NCI-H128 (cell line): ENCODE measurements at regions not wholly inside any gene's neighbourhood (a gene's known extent, or its start where the extent isn't known, plus 50 kb on each side); places are given as distances from the start of the nearest gene placed in this dataset.

ENCODE experiments used
- DNase-seq: peaks from one replicate; lab custom pipeline; 2025; ENCODE audit not compliant: unreplicated experiment; lab: John Stamatoyannopoulos, UW

GRCh38 chr13:83221813-83222241 is 660.4 kb downstream of the SLITRK1 start:
- DNase-seq = no peak

- DNase-seq = no peak
Measured at GRCh38 chr13:83221256-83221655, 661.0 kb downstream of the SLITRK1 start.

GRCh38 chr13:83220241-83220640 is 662.0 kb downstream of the SLITRK1 start:
- no peak for DNase-seq

GRCh38 chr13:83219832-83220231 is 662.4 kb downstream of the SLITRK1 start:
- DNase-seq = no peak

DNA sequence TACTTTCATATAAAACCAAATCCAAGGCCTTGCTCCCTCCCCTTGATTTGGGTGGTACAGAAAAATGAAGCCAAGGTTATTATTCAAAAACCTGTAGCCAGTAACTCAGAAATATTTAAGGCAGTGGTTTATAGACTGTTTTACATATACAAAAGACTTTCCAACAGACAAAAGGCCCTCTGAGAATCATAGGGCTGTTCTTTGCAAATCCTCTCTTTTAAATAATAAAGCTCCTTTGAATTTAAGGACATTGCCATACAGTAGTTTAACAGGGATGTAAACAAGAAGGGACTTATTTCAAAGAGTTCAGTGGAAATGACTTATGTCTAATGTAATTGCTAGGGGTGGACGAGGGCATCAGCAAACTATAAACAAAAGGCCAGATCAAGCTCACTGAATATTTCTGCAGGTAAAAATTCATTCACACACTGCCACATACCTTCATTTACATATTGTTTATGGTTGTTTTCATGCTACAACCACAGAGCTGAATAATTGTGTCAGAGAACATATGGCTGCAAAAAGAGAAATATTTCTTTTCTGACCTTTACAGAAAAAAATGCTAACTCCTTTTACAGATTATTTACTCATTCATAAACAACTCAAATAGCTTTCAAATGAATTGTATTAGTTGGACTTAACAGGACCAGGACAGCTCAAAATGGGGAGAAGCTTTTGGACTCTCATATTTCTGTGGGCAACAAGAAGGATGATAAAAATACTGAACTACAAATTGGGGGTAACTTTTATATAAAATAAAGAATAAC is 665.6 kb downstream of the SLITRK1 start:
- DNase-seq = no peak

DNA sequence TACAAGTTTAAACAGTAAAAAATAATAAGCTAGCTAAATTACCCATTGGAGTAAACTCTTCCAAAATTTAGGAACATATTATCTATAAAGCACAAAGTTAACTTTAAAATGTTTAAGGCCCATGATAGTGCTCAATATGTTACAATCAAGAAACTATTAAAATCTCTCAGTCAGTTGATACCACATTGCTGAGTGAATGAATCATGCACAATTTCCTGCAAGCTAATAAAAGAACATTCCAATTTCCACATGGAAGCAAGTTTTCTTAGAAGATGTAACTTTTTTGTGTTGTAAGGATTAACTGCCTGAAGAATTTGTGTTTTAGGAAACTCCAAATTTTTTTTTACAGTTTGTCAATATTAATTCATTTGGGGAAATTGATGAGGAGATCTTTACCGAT is 666.6 kb downstream of the SLITRK1 start:
- DNase-seq = no peak

DNA sequence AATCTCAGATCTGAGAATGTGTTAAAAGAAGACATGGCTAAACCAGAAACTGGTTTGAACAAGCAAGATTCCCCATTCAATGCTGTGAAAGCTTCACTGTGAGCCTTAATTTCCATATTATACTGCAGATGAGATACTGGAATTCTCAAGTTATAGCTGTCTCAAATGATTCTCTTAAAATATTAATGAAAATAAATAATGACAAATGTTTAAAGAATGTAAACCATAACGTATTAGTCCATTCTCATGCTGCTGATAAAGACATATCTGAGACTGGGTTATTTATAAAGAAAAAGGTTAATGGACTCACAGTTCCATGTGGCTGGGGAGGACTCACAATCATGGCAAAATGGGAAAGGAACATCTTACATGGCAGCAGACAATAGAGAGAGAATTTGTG is 667.8 kb downstream of the SLITRK1 start:
- no peak for DNase-seq

DNA sequence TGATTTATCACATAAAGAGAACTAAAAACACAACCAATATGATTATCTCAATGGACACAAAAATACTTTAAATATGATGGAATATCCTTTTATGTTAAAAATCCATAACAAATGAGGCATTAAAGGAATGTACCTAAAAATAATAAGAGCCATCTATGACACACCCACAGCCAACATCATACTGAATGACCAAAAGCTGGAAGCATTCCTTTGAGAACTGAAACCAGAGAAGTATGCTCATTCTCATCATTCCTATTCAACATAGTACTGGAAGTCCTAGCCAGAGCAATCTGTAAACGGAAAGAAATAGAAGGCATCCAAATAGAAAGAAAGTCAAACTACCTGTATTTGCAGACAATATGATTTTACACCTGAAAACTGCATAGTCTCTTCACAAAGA is 671.0 kb downstream of the SLITRK1 start:
- no peak for DNase-seq

GRCh38 chr13:83204886-83205285 is 677.4 kb downstream of the SLITRK1 start:
- no peak for DNase-seq

DNA sequence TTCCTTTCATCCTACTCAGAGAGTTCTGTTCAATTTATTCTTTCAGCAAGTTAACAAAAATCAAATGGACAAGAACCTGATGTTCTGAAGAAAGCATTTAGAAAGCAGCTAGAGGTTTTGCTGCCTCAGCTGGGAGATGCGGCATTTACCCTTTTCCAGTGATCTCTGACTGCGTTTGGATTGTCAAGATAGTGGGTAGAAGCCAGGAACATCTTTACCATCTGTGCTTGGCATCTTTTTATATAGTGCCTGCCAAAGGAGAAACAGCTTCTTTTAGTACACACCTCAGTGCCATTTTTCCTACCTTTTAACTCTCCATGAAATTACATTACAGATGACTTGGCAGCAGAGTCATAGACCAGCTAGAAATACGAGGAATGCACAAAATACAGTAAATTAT is 680.8 kb downstream of the SLITRK1 start:
- no peak for DNase-seq

GRCh38 chr13:83197316-83197715 is 685.0 kb downstream of the SLITRK1 start:
- DNase-seq = no peak

GRCh38 chr13:83190020-83190419 is 692.3 kb downstream of the SLITRK1 start:
- DNase-seq = no peak

DNA sequence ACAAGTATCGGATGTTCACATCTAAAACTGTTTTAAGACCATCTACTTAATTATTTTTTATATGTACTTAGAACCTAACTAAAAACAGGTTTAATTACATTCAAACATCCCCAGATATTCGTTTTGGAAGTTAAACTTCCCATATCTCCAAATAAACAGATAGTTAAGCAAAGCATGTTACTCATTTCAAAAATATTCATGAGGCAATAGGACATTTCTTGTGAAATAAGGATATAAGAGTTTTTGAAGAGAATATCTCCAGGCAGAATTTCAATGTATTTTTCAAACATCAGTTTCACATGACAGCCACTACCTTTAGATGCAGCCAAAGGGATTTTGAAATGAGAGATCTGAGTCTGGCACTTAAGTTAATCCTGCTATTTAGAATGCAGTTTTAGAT is 697.5 kb downstream of the SLITRK1 start:
- DNase-seq = no peak

DNA sequence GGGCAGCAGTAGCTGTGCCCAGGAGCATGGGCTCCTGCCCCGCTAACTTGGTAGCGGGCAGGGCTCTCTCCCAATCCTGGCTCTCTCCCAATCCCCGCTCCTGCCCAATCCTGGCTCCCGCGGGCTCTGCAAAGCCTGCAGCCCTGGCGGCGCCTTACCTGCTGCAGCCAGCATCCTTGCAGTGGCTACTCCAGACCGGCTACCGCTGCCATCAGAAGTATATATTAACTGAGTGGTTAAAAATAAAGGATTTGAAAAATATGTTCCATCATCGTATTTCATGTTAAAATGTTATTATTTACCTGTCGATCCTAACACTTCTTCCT is 698.2 kb downstream of the SLITRK1 start:
- no peak for DNase-seq

- no peak for DNase-seq
Measured at GRCh38 chr13:83183439-83184149, 698.7 kb downstream of the SLITRK1 start.

DNA sequence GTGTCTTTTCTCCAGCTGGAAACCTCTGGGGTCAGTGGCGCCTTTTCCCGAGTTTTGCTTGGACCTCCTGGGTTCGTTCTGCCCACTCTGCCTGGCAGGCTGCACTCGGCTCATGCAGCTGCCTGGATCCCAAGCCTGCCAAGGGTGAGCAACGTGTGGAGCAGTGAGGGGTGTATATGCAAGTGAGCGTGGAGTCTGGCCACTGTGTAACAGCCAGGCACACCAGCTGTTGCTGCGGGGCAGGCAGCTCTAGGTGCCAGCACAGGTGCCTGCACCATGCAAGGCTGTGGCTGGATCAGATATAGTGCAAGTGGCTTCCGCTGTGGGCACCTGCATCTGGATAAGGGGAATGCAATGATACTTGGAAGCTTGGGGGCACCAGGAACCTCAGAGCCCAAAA is 699.4 kb downstream of the SLITRK1 start:
- no peak for DNase-seq

- DNase-seq = no peak
Measured at GRCh38 chr13:83178008-83178407, 704.3 kb downstream of the SLITRK1 start.

DNA sequence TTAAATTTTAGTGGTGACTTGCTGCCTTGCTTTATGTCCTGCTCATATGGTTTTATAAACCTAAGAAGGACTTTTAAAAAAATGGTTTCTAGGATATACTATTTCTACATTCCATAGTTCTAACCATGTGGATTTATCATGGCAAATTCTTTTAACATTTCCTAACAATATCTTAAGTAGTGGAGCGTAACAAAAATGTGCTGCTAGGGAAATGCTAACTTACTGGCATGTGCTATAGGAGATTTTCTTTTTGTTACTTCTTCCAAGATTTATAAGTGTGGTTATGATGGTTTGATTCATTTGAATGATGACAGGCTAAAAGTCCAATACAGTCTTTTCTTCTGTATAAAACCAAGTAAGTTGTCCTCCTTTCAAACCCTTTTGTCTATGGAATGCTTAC is 713.7 kb downstream of the SLITRK1 start:
- DNase-seq = no peak

- no peak for DNase-seq
Measured at GRCh38 chr13:83167203-83167602, 715.1 kb downstream of the SLITRK1 start.

DNA sequence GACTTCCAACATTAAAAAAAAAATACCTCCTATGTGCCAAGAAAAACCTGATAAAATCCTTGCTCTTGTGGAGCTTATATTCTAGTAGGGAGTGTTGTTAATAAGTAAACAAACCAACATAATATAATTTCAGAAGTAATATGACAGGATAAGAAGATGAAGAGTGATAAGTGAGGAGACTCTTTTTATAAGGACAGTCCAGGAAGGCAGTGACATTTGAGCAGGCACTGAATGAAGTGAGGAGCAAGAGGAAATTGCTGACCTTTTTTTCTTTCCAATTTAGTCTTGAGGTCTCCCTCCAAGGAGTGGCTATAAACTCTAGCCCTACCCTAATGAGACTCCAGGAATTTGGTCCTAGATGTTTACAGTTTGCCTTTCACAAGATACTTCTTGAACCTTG is 715.7 kb downstream of the SLITRK1 start:
- DNase-seq = no peak

DNA sequence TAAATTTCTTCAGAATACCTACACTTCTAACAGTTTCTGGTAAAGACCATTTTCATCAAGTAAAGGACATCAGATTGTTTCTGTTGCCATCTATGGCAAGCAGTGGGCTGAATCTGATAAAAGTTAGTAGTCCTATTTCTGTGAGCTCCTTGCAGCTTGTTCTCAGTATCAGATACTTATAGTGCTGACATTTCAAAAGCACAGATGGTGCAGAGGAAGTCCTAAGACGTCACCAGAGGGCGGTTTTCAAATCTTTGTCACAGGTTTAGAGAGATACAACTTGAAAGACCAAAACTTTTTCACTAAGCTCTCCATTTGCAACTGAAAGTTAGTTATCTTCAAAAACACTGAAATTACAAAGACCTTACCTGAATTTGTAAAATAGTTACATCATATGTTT is 719.8 kb downstream of the SLITRK1 start:
- no peak for DNase-seq

- peak; percentile 50 for DNase-seq
Measured at GRCh38 chr13:83153848-83154247, 728.4 kb downstream of the SLITRK1 start.

DNA sequence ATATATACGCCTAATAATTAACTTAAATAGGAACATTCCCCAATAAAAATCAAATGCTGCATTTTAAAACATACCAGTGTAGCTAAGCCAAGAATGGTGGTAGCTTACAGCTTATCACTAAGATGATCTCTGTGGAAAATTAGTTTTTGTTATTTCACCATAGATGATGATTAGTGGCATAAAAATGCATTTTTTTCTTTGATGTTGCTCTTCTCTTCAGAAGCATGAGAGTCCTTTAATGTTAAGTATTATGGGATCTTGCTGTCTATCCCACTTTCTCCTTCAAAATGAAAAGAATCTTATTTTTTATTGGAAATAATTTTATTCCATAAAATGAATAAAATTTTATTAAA is 731.0 kb downstream of the SLITRK1 start:
- no peak for DNase-seq
